Esophagus muscularis mucosa (tissue), 3 donors: ENCODE measurements at regions not wholly inside any gene's neighbourhood (a gene's known extent, or its start where the extent isn't known, plus 50 kb on each side); places are given as distances from the start of the nearest gene placed in this dataset.

Experiments
- CTCF ChIP-seq, 3 experiments: fragments of 200-600 bp in 2 of 3; fragments of 450-650 bp in 1 of 3; sonication (generic) in 2 of 3; IDR thresholded peaks; one replicate each; pipeline ENCODE4 v1.5.1; 2017 to 2019; ENCODE audit warnings: antibody characterized with exemption in 3 of 3, mild to moderate bottlenecking in 2 of 3, moderate library complexity in 1 of 3
- POLR2A ChIP-seq: fragments of 450-650 bp; IDR thresholded peaks from one replicate; pipeline ENCODE4 v1.6.1; 2017; ENCODE audit warnings: antibody characterized with exemption, moderate library complexity, mild to moderate bottlenecking, low read depth

DNA sequence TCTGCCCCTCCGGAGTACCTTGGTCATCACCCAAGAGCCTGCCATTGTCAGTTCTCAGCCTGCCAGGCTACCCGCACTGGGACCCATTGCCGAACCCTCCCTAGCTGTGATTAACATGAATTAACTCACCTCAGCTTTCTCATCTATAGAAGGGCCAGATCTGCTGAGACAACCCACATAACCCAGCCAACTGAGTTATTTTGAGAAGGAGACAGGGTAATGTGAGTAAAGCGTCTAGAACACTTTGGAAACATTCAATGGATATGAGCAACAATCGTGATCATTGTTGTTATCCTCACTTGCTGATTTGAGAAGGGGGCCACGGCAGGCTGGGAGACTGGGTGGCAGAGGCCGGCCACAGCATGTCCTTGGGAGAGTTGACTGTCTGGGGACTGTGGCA lies 196.8 kb downstream of the GLI2 start:
- no peak for TF ChIP-seq POLR2A
- no peak for TF ChIP-seq CTCF (IDR thresholded peaks at IDR 0.05)
